CD8-positive, alpha-beta memory T cell (primary cell): ENCODE measurements at regions not wholly inside any gene's neighbourhood (a gene's known extent, or its start where the extent isn't known, plus 50 kb on each side); places are given as distances from the start of the nearest gene placed in this dataset.

Source experiments
- CTCF ChIA-PET: fragments of 350-600 bp; sonication (Branson Sonifier 250); formaldehyde crosslinking; loops from one replicate; lab custom pipeline; 2021; ENCODE audit warnings: antibody characterized with exemption; lab: Charles Lee
- POLR2A ChIA-PET: fragments of 350-600 bp; sonication (Branson Sonifier 250); formaldehyde crosslinking; loops from one replicate; lab custom pipeline; 2021; ENCODE audit warnings: antibody characterized with exemption; lab: Charles Lee
- DNase-seq, 5 donors: peaks; one replicate each; pipeline versions ENCODE4 v3.0.0 to v3.0.0-alpha.2; 2020 to 2022; ENCODE audit warnings: mixed read lengths in 1 of 5
- H3K27ac ChIP-seq: one replicate; pipeline ENCODE4 v1.7.0; 2013; ENCODE audit warnings: low read depth, mild to moderate bottlenecking, low read length, moderate library complexity
- H3K27me3 ChIP-seq: 2 replicates; pipeline ENCODE4 v1.7.0; 2013; ENCODE audit warnings: low read length, mild to moderate bottlenecking; ENCODE audit not compliant: insufficient read depth, poor library complexity, severe bottlenecking
- H3K36me3 ChIP-seq: 2 replicates; pipeline ENCODE4 v1.7.0; 2013; ENCODE audit warnings: mild to moderate bottlenecking, low read length, moderate library complexity; ENCODE audit not compliant: insufficient read depth
- H3K4me1 ChIP-seq: 2 replicates; pipeline ENCODE4 v1.7.0; 2013; ENCODE audit warnings: mild to moderate bottlenecking, low read length, moderate library complexity; ENCODE audit not compliant: insufficient read depth
- H3K4me3 ChIP-seq: 2 replicates; pipeline ENCODE4 v1.7.0; 2013; ENCODE audit warnings: mild to moderate bottlenecking, low read length
- H3K9me3 ChIP-seq: 2 replicates; pipeline ENCODE4 v1.7.0; 2013; ENCODE audit warnings: mild to moderate bottlenecking, low read length
- H3K27ac Mint-ChIP-seq, 8 donors: one replicate each; pipeline ENCODE4 v1.8.0; 2020 to 2021; ENCODE audit warnings: mixed read lengths in 8 of 8, mild to moderate bottlenecking in 6 of 8, inconsistent platforms in 3 of 8, moderate library complexity in 3 of 8
- H3K27me3 Mint-ChIP-seq, 2 donors: one replicate each; pipeline ENCODE4 v1.8.0; 2020 to 2021; ENCODE audit warnings: mixed read lengths in 2 of 2, mild to moderate bottlenecking in 1 of 2, moderate library complexity in 1 of 2
- H3K36me3 Mint-ChIP-seq, 3 donors: one replicate each; pipeline ENCODE4 v1.8.0; 2020 to 2021; ENCODE audit warnings: mixed read lengths in 3 of 3, inconsistent platforms in 1 of 3, mild to moderate bottlenecking in 1 of 3
- H3K4me1 Mint-ChIP-seq, 3 donors: one replicate each; pipeline ENCODE4 v1.8.0; 2020 to 2021; ENCODE audit warnings: mixed read lengths in 3 of 3, inconsistent platforms in 1 of 3, mild to moderate bottlenecking in 1 of 3
- H3K4me3 Mint-ChIP-seq, 7 donors: one replicate each; pipeline ENCODE4 v1.8.0; 2020 to 2021; ENCODE audit warnings: mixed read lengths in 7 of 7, mild to moderate bottlenecking in 6 of 7, moderate library complexity in 4 of 7, inconsistent platforms in 2 of 7
- H3K9me3 Mint-ChIP-seq, 5 donors: one replicate each; pipeline ENCODE4 v1.8.0; 2020 to 2022; ENCODE audit warnings: mixed read lengths in 5 of 5, mild to moderate bottlenecking in 3 of 5, moderate library complexity in 2 of 5, inconsistent platforms in 1 of 5

DNA sequence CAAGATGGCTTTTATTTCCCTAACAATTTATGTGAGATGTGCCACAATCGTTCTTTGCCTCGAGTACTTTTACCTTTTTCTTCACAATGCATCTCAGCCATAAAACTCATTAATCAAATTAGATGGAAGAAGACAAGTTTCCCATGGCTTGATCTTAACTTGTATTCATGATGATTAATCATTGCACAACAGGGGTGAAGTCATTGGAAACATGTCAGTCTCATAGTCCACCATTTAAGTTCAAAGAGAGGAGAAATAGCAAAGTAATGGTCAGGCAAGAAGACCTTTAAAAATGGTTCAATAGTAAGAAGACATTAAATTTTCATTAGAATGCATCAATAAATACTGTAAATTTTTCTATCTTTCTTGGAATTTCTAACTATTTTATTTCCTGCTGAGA lies 136.3 kb downstream of the FOXG1 start:
- Mint-ChIP-seq H3K4me3 (no peak overlapping the region), H3K36me3 (no peaks in the 10 kb centered on the region), H3K27ac (no peak overlapping the region), H3K4me1 (no peaks in the 10 kb centered on the region), H3K27me3 (no peaks in the 10 kb centered on the region), H3K9me3 (peaks cover 11 to 30% (median 16%) of the 10 kb centered on the region in 5 donors)
- no peaks in the 10 kb centered on the region for H3K4me1 ChIP-seq
- no peak for DNase-seq
- POLR2A ChIA-PET, result no interaction called here
- no peak overlapping the region for H3K4me3 ChIP-seq
- no peaks in the 10 kb centered on the region for H3K9me3 ChIP-seq
- H3K27me3 ChIP-seq, result no peaks in the 10 kb centered on the region
- CTCF ChIA-PET, result no interaction called here
- H3K27ac ChIP-seq, result no peak overlapping the region
- no peaks in the 10 kb centered on the region for H3K36me3 ChIP-seq

- no peak for DNase-seq
- Mint-ChIP-seq H3K9me3 (peaks cover 13 to 39% (median 33%) of the 10 kb centered on the region in 5 donors), H3K36me3 (no peaks in the 10 kb centered on the region), H3K4me1 (no peaks in the 10 kb centered on the region), H3K27me3 (no peaks in the 10 kb centered on the region), H3K4me3 (no peak overlapping the region), H3K27ac (no peak overlapping the region)
- H3K27ac ChIP-seq, result no peak overlapping the region
- H3K27me3 ChIP-seq, result no peaks in the 10 kb centered on the region
- no peak overlapping the region for H3K4me3 ChIP-seq
- ChIA-PET CTCF (no interaction called here), POLR2A (no interaction called here)
- no peaks in the 10 kb centered on the region for H3K9me3 ChIP-seq
- no peaks in the 10 kb centered on the region for H3K36me3 ChIP-seq
- H3K4me1 ChIP-seq, result no peaks in the 10 kb centered on the region
Observed at GRCh38 chr14:28911521-28911920, 144.9 kb downstream of the FOXG1 start.

- ChIA-PET POLR2A (no interaction called here), CTCF (no interaction called here)
- no peak overlapping the region for H3K4me3 Mint-ChIP-seq
- no peaks in the 10 kb centered on the region for H3K36me3 ChIP-seq
- H3K4me1 Mint-ChIP-seq, result no peaks in the 10 kb centered on the region
- no peak for DNase-seq
- H3K9me3 Mint-ChIP-seq, result peaks cover 6 to 42% (median 31%) of the 10 kb centered on the region in 5 donors
- H3K27me3 ChIP-seq, result no peaks in the 10 kb centered on the region
- no peak overlapping the region for H3K27ac Mint-ChIP-seq
- no peaks in the 10 kb centered on the region for H3K9me3 ChIP-seq
- no peaks in the 10 kb centered on the region for H3K36me3 Mint-ChIP-seq
- no peaks in the 10 kb centered on the region for H3K27me3 Mint-ChIP-seq
- H3K27ac ChIP-seq, result no peak overlapping the region
- H3K4me3 ChIP-seq, result no peak overlapping the region
- no peaks in the 10 kb centered on the region for H3K4me1 ChIP-seq
Observed at GRCh38 chr14:28913056-28913455, 146.5 kb downstream of the FOXG1 start.

DNA sequence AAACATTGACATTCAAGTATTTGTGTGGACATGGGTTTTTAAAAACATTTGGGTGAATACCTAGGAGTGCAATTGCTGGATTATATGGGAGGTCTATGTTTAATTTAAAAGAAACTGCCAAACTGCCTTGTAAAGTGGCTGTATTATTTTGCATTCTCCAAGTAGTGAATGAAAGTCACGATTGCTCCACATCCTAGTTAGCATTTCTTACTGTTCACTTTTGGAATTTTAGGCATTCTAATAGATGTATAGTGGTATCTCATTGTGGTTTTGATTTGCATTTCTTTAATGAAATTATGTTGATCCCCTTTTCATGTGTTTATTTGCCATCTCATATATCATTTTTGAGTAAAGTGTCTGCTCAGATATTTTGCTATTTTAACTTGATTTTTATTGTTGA lies 159.5 kb downstream of the FOXG1 start:
- ChIA-PET CTCF (no interaction called here), POLR2A (no interaction called here)
- Histone ChIP-seq H3K4me1 (no peaks in the 10 kb centered on the region), H3K36me3 (no peaks in the 10 kb centered on the region), H3K27me3 (no peaks in the 10 kb centered on the region), H3K27ac (no peak overlapping the region), H3K4me3 (no peak overlapping the region), H3K9me3 (no peaks in the 10 kb centered on the region)
- no peak overlapping the region for H3K27ac Mint-ChIP-seq
- no peak overlapping the region for H3K4me3 Mint-ChIP-seq
- H3K27me3 Mint-ChIP-seq, result no peaks in the 10 kb centered on the region
- H3K9me3 Mint-ChIP-seq, result peaks cover 5 to 37% (median 16%) of the 10 kb centered on the region in 5 donors
- no peak for DNase-seq
- no peaks in the 10 kb centered on the region for H3K4me1 Mint-ChIP-seq
- H3K36me3 Mint-ChIP-seq, result no peaks in the 10 kb centered on the region

- ChIA-PET POLR2A (no interaction called here), CTCF (no interaction called here)
- Mint-ChIP-seq H3K9me3 (peaks cover 11 to 40% (median 17%) of the 10 kb centered on the region in 5 donors), H3K27ac (no peak overlapping the region), H3K27me3 (no peaks in the 10 kb centered on the region), H3K4me3 (no peak overlapping the region), H3K4me1 (no peaks in the 10 kb centered on the region), H3K36me3 (no peaks in the 10 kb centered on the region)
- Histone ChIP-seq H3K9me3 (no peaks in the 10 kb centered on the region), H3K27ac (no peak overlapping the region), H3K4me1 (no peaks in the 10 kb centered on the region), H3K27me3 (no peaks in the 10 kb centered on the region), H3K36me3 (no peaks in the 10 kb centered on the region), H3K4me3 (no peak overlapping the region)
- DNase-seq, result no peak
Observed at GRCh38 chr14:28931999-28932398, 165.4 kb downstream of the FOXG1 start.

- Histone ChIP-seq H3K9me3 (no peaks in the 10 kb centered on the region), H3K27me3 (no peaks in the 10 kb centered on the region), H3K4me3 (no peak overlapping the region), H3K27ac (no peak overlapping the region), H3K36me3 (no peaks in the 10 kb centered on the region), H3K4me1 (no peaks in the 10 kb centered on the region)
- Mint-ChIP-seq H3K36me3 (no peaks in the 10 kb centered on the region), H3K27me3 (no peaks in the 10 kb centered on the region), H3K4me1 (no peaks in the 10 kb centered on the region), H3K27ac (no peak overlapping the region), H3K4me3 (no peak overlapping the region), H3K9me3 (peaks cover 7 to 33% (median 18%) of the 10 kb centered on the region in 5 donors)
- CTCF ChIA-PET, result no interaction called here
- no peak for DNase-seq
- POLR2A ChIA-PET, result no interaction called here
Observed at GRCh38 chr14:28936601-28937000, 170.0 kb downstream of the FOXG1 start.

DNA sequence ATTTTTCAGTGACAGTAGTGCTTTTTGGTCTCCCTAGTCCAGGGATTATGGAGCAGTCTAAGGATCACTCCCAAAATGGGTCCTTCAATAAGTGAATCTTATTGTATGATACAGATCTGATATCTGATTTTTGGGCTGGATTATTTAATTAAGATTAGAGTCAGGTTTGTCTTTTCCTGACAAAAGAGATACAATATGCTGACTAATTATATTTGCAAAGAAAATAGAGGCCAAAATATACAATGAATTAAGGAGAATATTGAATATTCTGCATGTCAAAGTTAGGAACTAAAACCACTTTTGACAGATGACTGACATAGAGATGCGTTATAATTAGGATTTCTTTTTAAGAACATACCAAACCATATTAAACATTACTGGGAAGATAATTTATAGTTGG lies 175.2 kb downstream of the FOXG1 start:
- Mint-ChIP-seq H3K27ac (no peak overlapping the region), H3K9me3 (peaks cover 5 to 22% (median 14%) of the 10 kb centered on the region in 5 donors), H3K4me1 (no peaks in the 10 kb centered on the region), H3K27me3 (no peaks in the 10 kb centered on the region), H3K4me3 (no peak overlapping the region), H3K36me3 (no peaks in the 10 kb centered on the region)
- CTCF ChIA-PET, result no interaction called here
- Histone ChIP-seq H3K4me1 (no peaks in the 10 kb centered on the region), H3K36me3 (no peaks in the 10 kb centered on the region), H3K4me3 (no peak overlapping the region), H3K27ac (no peak overlapping the region), H3K27me3 (no peaks in the 10 kb centered on the region), H3K9me3 (no peaks in the 10 kb centered on the region)
- no peak for DNase-seq
- POLR2A ChIA-PET, result no interaction called here

DNA sequence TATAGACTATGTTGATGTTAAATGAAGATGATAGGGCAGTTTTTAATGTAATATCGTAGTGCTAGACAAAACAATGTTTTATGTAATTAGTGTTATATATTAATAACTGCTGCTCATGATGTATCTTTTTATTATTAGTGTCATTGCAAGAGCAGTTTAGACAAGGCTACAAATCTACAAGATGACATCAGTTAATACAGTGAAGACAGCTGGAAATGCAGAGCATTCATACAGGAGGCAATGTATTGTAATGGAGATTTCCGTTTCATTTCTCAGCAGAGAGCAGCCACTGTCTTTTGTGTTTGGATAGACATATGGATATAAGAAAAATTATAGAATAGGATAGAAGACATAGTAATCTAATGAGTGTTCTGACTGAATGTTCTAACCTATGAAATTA lies 178.0 kb downstream of the FOXG1 start:
- no peak overlapping the region for H3K27ac Mint-ChIP-seq

GRCh38 chr14:28946267-28946666 lies 179.7 kb downstream of the FOXG1 start:
- Histone ChIP-seq H3K27ac (no peak overlapping the region), H3K9me3 (no peaks in the 10 kb centered on the region), H3K27me3 (no peaks in the 10 kb centered on the region), H3K36me3 (no peaks in the 10 kb centered on the region), H3K4me1 (no peaks in the 10 kb centered on the region), H3K4me3 (no peak overlapping the region)
- ChIA-PET POLR2A (no interaction called here), CTCF (no interaction called here)
- H3K4me3 Mint-ChIP-seq, result no peak overlapping the region
- H3K27me3 Mint-ChIP-seq, result no peaks in the 10 kb centered on the region
- H3K27ac Mint-ChIP-seq, result no peak overlapping the region
- DNase-seq, result no peak
- H3K9me3 Mint-ChIP-seq, result peaks cover 6 to 36% (median 16%) of the 10 kb centered on the region in 5 donors
- no peaks in the 10 kb centered on the region for H3K4me1 Mint-ChIP-seq
- no peaks in the 10 kb centered on the region for H3K36me3 Mint-ChIP-seq

More for the DNA sequence above, 178.0 kb downstream of the FOXG1 start:
- no peaks in the 10 kb centered on the region for H3K4me1 ChIP-seq
- no peaks in the 10 kb centered on the region for H3K9me3 ChIP-seq
- no peaks in the 10 kb centered on the region for H3K27me3 ChIP-seq
- no peak overlapping the region for H3K4me3 ChIP-seq
- ChIA-PET POLR2A (no interaction called here), CTCF (no interaction called here)
- no peaks in the 10 kb centered on the region for H3K36me3 Mint-ChIP-seq
- H3K36me3 ChIP-seq, result no peaks in the 10 kb centered on the region
- peaks cover 8 to 31% (median 13%) of the 10 kb centered on the region in 5 donors for H3K9me3 Mint-ChIP-seq
- DNase-seq, result no peak
- H3K27me3 Mint-ChIP-seq, result no peaks in the 10 kb centered on the region
- no peaks in the 10 kb centered on the region for H3K4me1 Mint-ChIP-seq
- H3K27ac ChIP-seq, result no peak overlapping the region
- no peak overlapping the region for H3K4me3 Mint-ChIP-seq
